Activated gamma-delta T cell treated with Interleukin-2 at 50 U/mL for 16 hours (primary cell): ENCODE measurements at regions not wholly inside any gene's neighbourhood (a gene's known extent, or its start where the extent isn't known, plus 50 kb on each side); places are given as distances from the start of the nearest gene placed in this dataset.

Source experiments
- DNase-seq: peaks from one replicate; pipeline ENCODE4 v3.0.0-alpha.2; 2020

- DNase-seq: no peak
These were observed 490.7 kb upstream of the B3GALT2 start for GRCh38 chr1:193676996-193677549.

DNA sequence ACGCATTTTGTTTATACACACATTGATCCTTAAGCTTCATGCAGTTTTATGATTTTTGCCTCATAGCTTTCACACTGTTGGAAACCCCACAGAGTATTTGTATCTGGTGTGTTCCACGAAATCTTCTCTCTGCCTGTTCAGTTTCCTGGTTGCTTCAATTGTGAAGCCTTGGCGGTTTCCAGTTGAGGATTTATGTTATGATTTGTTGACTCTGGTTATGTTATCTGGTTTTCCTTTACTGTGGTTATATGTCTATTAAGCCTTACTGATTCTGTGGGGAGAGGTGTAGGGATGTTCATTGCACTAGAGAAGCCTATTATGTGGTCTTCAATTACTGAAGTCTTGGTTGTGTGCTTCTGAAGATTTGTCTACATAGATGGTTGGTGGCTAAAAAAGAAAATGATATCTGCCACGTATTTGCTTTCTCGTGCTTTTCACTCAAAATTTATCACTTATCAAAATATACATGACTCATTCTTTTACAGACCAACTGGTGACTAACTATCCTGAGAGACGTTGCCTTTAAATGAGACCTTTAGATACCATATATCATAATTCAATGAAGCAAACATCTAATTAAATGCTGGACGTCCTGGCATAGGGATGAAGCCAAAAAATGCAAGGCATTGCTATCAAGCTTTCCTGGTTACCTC, 488.0 kb upstream of the B3GALT2 start:
- DNase-seq: no peak

DNA sequence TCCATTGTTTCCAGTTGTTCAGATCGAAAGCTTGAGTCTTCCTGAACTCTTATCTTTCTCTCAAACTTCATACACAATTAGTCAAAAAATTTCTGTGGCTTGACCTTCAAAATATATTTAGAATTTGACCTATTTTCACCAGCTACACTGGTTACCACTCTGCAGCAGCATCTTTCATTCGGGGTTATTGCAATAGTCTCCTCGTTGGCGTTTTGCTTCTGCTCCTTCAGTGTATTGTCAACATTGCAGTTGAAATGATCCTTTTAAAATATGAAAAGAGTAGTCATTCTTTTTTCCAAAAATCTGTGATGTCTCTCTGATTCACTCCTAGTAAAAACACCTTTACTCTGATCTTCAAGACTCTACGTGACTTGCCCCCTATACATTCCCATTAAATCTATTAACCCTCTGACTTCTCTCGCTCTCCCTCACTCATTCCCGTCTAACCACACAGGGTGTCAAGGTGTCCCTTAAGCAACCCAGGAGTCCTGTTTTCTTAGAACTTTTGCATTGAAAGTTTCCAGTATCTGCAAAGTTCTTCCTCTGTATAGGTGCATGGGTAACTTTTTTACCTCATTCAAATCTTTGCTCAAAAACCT, 480.2 kb upstream of the B3GALT2 start:
- no peak for DNase-seq

DNA sequence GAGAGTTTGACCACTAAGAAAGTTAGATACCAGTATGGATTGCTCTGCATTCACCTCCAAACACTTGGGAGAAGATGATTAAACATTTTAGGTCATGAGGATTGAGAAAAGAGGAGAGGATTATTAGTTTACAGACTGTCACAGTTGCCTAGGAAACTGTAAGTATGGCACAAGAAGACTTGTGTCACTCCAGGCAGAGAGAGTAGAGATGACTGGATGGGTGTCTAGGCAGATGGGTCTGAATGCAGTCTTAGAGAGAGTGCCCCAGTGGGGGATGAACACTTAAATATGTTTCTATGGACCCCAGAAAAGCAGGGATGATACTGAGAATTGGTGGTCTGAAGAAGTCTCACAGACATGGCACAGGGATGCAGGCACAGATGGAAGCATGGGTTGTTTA, 477.6 kb upstream of the B3GALT2 start:
- no peak for DNase-seq

- DNase-seq: no peak
These were observed 475.6 kb upstream of the B3GALT2 start for GRCh38 chr1:193662030-193662429.

DNA sequence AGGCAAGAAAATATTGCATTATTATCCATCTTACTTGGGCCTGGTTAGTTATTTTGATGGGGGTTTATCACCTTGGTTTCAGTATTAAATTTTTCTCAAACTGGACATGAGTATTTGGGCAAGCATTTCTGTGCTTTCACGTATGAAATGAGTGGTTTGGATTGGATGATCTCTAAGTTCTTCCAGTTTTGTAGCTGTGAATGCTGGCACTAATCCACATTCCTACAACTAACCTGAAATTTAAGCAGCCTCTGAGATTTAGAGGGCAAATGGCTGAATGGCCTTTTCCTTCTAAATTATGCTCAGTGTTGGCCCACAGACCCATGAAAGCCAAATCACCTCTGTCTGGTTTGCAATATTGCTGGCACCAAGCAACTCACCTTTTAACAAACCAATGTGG, 475.0 kb upstream of the B3GALT2 start:
- no peak for DNase-seq

DNA sequence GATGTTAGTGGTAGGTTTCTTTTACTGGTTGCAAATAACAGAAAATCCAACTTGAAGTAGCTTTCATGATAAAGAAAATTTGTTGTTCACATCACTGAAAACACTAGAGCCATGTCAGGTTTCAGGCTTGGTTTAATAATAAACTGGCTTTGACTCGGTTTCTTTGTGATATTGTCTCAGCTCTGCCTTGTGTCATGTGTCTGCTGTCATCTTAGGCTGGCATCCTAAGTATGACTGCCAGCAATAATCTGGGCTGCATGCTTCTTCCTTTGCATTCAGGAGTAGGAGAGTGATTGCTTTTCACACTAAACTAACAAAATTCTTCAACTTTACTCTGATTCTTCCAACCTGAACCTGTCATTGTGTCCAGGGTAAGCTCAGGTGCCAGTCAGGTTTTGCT, 474.0 kb upstream of the B3GALT2 start:
- DNase-seq: no peak

DNA sequence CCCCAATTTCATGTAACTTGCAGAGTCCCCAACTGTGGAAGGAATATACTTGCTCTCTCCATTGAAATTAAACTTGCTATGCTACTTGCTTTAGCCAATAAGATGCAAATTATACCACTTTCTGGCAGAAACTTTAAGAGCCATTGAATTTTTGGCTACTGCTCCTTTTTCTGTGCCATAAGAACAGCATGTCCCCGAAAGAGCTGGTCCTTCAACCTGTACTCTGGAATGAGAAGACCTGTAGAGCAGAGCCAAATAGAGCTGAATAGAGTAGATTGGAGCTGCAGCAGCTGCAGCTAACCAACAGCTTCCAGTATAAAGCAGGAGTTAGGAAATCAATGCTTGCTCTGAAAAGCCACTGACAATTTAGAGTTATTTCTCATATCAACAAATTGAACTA, 472.3 kb upstream of the B3GALT2 start:
- DNase-seq: no peak

- DNase-seq: no peak
These were observed 471.7 kb upstream of the B3GALT2 start for GRCh38 chr1:193658081-193658480.

DNA sequence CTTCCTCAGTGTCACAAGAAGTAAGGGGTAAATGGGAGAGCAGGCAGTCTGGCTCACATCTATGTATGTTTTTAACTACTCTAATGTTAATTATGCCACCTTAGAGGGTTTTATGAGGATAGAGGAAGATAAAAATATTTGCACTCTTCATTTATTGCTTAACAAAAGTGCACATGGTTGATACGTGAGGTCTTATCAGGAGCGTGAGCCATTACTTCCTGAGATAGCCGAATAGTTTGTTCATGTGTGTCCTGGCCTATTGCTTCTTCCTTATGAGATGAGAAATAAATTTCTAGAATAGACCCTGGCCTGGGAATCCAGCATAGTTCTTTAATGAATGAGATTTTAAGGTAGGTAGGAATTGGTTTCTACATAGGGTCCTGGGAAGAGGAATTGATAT, 471.1 kb upstream of the B3GALT2 start:
- DNase-seq: no peak

GRCh38 chr1:193656841-193657240, 470.4 kb upstream of the B3GALT2 start:
- DNase-seq: no peak

GRCh38 chr1:193654951-193655735, 468.7 kb upstream of the B3GALT2 start:
- DNase-seq: no peak

DNA sequence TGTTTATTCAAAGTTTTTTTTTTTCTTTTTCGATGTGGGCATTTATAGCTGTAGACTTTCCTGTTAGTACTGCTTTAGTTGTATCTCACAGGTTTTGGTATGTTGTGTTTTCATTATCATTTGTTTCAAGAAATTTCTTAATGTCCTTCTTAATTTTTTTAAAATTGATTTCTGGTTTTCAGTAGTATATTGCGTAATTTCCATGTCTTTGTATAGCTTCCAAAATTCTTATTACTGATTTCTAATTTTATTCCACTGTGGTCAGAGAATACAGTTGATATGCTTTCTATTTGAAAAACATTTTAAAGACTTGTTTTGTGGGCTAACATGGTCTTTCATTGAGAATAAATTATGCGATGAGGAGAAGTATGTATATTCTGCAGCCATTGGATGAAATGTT, 463.2 kb upstream of the B3GALT2 start:
- no peak for DNase-seq

DNA sequence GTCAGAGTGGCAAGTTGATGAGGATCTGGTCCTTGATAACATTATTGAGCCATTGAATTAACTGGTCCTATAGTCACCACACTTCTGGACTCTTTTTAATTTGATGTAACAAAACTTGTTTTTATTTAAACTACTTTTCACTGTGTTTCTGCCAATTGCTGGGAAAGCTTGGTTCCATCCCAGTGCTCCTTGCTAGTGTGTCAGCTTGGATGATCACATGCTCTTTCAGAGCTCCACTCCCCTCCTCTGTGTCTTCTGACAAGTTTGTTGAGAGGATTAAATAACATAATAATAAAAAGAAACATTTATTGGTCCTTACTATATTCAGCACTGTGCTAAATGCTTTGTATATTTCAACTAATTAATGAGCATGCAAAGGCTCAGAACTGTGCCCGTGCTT, 448.5 kb upstream of the B3GALT2 start:
- no peak for DNase-seq

DNA sequence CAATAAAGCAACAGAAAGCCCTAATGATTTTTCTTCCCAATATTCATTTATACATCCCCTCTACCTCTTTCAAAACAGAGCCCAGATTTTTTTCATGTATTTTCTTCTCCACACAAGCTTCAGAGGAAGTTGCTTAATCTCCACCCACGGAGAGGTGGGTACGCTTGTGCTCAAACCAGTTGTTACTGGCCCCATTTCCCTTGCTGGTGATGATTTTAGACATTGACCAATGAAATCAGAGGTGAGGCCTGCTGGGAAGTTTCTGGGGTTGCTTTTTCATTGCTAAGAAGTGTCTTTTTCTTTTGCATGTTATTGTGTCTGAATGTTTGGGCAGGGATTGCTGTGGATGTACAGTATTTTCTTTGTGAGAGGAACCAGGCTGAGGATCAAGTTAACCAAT, 448.1 kb upstream of the B3GALT2 start:
- no peak for DNase-seq

DNA sequence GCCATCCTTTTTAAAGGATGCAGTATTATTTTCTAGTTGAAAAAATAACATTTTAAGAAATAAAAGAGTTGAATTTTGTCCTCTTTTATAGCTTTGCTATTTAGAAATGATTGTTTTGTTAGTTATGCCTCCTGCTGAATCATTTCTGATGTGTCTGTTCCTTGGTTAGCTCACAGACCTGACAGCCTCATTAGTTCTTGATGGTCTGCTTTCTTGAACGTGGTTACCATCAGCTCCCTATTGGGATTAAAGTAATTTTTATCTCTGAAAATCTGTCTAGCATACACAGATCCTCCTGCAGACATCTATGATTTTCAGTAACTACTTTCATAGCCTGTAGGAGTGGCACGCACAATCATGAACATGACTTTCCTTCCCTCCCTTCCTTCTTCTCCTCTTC, 447.6 kb upstream of the B3GALT2 start:
- DNase-seq: no peak

- DNase-seq: no peak
These were observed 446.7 kb upstream of the B3GALT2 start for GRCh38 chr1:193633093-193633492.

DNA sequence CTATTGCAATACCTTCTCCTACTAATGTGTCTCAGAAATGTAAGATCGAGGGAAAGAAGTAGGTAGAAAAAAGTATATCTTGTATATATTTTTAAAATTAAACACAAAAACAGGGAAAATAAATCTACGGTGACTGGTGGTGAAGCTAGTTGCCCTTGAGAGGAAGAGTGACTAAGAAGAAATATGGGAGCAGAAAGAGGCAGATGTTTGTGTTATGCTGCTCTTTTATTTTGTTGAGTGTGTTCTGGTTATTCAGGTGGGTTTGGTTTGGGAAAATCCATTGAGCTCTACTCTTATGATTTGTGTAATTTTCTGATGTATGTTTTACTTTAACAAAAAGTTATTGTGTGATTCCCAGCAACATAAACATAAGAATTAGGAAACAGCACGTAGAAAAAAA, 444.9 kb upstream of the B3GALT2 start:
- no peak for DNase-seq

- no peak for DNase-seq
These were observed 443.5 kb upstream of the B3GALT2 start for GRCh38 chr1:193629875-193630274.

GRCh38 chr1:193626695-193627094, 440.3 kb upstream of the B3GALT2 start:
- no peak for DNase-seq

DNA sequence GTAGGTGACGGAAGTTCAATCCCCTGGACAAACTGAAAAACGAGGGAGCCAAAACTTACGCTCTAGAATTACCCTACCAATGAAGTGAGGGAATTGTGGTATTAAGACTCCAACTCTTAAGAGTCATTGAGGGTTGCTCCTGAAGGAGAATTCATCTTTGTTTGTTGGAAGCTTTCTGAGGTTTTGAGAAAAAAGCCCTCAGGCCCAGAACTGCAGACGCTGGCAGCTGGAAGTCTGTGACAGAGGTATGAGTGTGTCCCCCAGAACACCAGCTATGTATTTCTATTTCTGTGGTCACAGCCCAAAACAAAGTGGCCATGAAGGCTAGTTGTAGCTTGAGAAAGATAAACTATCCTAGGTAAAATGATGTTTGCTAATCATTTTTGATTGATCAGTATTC, 438.8 kb upstream of the B3GALT2 start:
- no peak for DNase-seq

GRCh38 chr1:193619911-193620310, 433.5 kb upstream of the B3GALT2 start:
- DNase-seq: no peak

DNA sequence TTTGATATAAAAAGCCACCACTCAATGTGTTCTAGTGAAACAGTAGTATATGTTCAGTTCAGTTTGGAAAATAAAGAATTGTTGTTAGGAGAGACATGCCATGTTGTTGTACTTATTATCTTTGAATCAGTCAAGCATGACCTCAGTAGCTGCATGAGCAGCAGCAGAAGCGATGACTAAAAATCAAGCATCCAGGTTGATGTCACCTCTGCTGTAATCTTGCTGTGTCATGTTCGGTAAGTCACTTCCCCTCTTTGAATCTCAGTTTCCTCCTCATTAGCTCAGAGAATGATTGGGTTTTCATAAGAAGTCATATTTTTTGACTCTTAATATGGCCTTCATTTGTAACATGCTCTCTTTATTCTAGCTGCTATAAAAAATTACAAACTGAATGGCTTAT, 428.4 kb upstream of the B3GALT2 start:
- no peak for DNase-seq

DNA sequence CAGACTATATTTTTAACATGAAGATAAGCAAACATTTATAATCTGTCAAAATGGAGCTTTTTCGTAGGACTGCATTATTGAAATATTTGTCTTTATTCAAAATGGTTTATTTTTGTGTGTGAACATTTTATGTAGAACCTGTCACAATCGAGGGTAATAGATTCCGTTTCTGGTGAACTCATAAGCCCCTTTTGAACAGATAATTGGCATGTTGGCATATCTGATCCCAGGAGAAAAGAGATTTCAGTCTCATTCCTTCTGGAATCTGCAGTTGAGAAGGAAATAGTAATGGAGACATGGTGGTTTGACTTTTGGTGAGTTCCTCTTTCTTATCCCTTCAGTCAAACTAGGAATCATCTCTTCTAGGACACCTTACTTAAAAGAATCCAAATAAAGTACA, 427.9 kb upstream of the B3GALT2 start:
- DNase-seq: no peak
